ENCODE measurements at regions not wholly inside any gene's neighbourhood (a gene's known extent, or its start where the extent isn't known, plus 50 kb on each side); places are given as distances from the start of the nearest gene placed in this dataset.

DNA sequence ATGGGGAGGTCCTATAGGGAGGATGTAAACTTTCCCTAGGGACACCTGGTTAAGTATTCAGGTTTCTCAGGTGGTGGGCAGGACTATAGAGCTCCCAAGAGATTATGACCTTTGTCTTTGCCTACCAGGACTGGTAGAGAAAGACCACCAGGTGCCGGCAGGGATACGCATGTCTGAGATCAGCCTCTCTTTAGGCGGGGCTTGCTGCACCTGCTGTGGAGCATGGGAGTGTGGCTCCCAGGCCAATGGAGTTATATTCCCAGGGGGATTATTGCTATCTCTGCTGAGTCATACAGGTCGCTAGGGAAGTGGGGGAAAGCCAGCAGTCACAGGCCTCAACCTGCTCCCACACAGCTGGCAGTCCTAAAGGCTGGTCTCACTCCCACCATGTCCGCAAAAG is 280.5 kb upstream of the MMS22L start:
- intact Hi-C loops (cut with micrococcal nuclease): no loop called here
- Mint-ChIP-seq H3K27me3 (no peaks in the 10 kb centered on the region), H3K9me3 (no peaks in the 10 kb centered on the region), H3K27ac (no peak overlapping the region), H3K36me3 (ENCODE audit: low read depth) (no peaks in the 10 kb centered on the region), H3K4me3 (no peak overlapping the region), H3K4me1 (ENCODE audit: low read depth) (no peaks in the 10 kb centered on the region)

DNA sequence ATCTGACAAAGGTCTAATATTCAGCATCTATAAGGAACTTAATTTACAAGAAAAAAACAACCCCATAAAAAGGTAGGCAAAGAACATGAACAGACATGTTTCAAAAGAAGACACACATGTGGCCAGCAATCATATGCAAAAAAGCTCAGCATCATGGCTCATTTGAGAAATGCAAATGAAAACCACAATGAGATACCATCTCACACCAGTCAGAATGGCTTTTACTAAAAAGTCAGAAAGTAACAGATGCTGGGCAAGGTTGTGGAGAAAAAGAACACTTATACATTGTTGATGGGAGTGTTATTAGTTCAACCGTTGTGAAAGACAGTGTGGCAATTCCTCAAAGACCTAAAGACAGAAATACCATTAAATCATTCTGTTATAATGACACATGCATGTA is 289.9 kb upstream of the MMS22L start:
- no peaks in the 10 kb centered on the region for H3K9me3 Mint-ChIP-seq
- H3K27me3 Mint-ChIP-seq: no peaks in the 10 kb centered on the region
- H3K4me1 Mint-ChIP-seq (ENCODE audit: low read depth): no peaks in the 10 kb centered on the region
- H3K4me3 Mint-ChIP-seq: no peak overlapping the region
- no peaks in the 10 kb centered on the region for H3K36me3 Mint-ChIP-seq (ENCODE audit: low read depth)
- intact Hi-C loops (cut with micrococcal nuclease): no loop called here
- H3K27ac Mint-ChIP-seq: no peak overlapping the region

DNA sequence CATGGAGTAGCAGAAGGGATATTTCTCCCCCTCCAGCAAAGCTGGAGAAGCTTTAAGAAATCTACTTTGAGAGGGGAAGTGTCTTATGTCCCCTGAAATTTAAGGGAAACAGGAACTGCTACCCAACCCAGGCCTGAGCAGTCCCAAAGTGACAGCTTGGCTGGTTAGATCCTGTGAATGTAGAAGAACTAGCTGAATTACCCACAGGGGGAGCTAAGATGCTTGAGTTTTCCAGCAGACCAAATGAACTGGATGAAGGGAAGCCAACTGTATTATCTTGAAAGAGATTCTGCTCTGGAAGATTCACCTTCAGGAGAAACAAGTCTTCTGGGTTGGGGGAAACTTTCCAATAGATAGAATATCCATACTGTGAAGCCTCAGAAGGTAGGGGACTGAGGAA is 303.3 kb upstream of the MMS22L start:
- Mint-ChIP-seq H3K27me3 (no peaks in the 10 kb centered on the region), H3K9me3 (no peaks in the 10 kb centered on the region), H3K4me3 (no peak overlapping the region), H3K36me3 (ENCODE audit: low read depth) (no peaks in the 10 kb centered on the region), H3K27ac (no peak overlapping the region), H3K4me1 (ENCODE audit: low read depth) (no peaks in the 10 kb centered on the region)
- intact Hi-C loops (cut with micrococcal nuclease): no loop called here

DNA sequence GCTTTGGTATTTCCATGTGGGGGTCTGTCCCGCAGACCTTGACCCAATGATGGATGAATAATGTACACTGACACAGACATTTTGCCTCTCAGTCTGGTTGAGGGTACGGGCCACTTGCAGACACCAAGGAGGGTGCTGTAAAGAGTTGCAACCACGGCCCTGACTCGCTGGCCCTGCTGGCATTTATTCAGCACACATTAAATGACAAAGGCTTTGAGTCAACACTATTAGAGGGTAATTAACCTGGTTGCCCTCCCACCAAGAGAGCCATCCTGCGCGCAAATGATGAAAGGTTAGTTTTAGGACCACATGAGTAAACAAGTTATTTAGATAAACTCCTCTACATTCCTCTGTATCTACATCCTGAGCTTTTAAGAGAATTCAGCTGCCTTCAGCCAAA is 308.9 kb upstream of the MMS22L start:
- H3K27ac Mint-ChIP-seq: no peak overlapping the region

DNA sequence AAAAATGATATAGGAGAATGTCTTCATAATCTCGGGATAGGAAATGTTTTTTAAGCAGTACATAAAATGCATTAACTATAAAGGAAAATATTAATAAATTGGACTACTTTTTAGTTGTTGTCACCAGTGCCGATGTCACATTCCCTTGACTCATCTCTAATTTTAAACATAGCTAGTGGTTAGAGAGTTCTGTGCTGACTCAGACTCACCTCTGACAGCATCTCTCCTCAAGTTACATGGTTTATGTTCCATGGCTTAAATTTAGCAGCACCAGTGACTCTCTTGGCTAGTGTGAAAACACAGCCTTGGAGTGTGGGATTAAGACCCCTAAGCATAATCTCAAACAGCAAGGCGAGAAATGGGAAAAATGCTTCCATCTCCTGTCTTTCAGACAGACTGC is 311.8 kb upstream of the MMS22L start:
- Mint-ChIP-seq H3K27ac (no peak overlapping the region), H3K9me3 (no peaks in the 10 kb centered on the region), H3K4me1 (ENCODE audit: low read depth) (no peaks in the 10 kb centered on the region), H3K27me3 (no peaks in the 10 kb centered on the region), H3K4me3 (no peak overlapping the region), H3K36me3 (ENCODE audit: low read depth) (no peaks in the 10 kb centered on the region)
- intact Hi-C loops (cut with micrococcal nuclease): no loop called here

More for the DNA sequence above, 308.9 kb upstream of the MMS22L start:
- intact Hi-C loops (cut with micrococcal nuclease): no loop called here
- H3K27me3 Mint-ChIP-seq: no peaks in the 10 kb centered on the region
- no peaks in the 10 kb centered on the region for H3K4me1 Mint-ChIP-seq (ENCODE audit: low read depth)
- no peaks in the 10 kb centered on the region for H3K36me3 Mint-ChIP-seq (ENCODE audit: low read depth)
- H3K4me3 Mint-ChIP-seq: no peak overlapping the region
- no peaks in the 10 kb centered on the region for H3K9me3 Mint-ChIP-seq

DNA sequence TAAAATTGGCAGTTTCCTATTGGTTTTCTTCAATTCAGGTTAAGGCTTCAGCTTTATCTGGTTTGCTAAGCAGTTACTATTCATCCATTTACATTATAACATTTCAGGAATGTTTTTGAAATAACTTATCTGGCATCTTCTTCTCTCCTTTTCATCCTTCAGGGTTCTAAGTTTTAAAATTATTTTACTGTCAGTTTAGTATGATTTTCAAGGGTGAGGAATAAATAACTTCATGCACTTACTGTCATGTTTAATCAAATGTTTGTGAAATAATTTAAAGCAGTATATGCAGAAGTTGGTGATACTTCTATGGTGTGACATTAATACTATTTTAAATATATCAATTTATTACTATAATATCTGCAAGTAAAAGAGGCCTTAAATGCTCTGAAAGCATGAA is 338.1 kb upstream of the MMS22L start:
- H3K4me3 Mint-ChIP-seq: no peak overlapping the region

DNA sequence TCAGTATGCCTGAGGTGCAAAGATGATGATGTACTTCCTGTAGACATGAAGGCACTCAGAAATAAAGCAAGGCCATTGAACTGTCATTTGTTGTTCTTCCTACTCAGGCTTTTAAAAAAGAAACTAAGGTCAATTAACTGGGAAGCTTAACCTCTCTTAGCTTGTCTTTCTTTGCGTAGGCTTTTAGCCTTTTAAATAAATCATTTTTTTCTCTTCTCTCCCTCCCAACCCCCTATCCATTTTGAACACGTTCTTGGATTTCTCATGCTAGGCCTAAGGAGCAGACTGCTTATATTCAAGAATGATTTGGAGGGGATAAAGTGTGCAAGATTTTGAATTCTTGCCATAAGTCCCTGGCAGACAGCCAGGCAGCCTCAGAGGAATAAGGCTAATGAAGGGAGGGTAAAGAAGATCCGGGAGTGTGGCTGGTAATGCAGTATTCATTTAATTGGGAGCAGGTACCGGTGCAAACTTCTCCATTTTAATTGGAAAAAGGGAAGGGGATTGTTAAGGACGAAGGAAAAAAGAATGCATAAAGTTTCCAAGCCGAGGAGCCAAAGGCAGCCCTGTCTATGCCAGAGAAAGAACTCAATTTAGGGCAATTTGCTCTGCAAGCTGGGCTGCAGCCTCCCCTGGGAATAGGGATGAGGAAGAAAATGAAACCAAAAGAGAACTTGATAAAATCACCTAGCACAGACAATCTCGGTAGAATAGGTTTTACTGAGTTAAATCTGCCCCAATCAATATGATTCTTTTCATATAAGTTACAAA is 343.8 kb upstream of the MMS22L start:
- Mint-ChIP-seq H3K9me3 (no peaks in the 10 kb centered on the region), H3K4me1 (ENCODE audit: low read depth) (no peaks in the 10 kb centered on the region), H3K36me3 (ENCODE audit: low read depth) (no peaks in the 10 kb centered on the region)

More for the DNA sequence above, 338.1 kb upstream of the MMS22L start:
- Mint-ChIP-seq H3K36me3 (ENCODE audit: low read depth) (no peaks in the 10 kb centered on the region), H3K27ac (no peak overlapping the region), H3K9me3 (peaks cover 8% of the 10 kb centered on the region), H3K27me3 (no peaks in the 10 kb centered on the region), H3K4me1 (ENCODE audit: low read depth) (no peaks in the 10 kb centered on the region)
- intact Hi-C loops (cut with micrococcal nuclease): no loop called here

DNA sequence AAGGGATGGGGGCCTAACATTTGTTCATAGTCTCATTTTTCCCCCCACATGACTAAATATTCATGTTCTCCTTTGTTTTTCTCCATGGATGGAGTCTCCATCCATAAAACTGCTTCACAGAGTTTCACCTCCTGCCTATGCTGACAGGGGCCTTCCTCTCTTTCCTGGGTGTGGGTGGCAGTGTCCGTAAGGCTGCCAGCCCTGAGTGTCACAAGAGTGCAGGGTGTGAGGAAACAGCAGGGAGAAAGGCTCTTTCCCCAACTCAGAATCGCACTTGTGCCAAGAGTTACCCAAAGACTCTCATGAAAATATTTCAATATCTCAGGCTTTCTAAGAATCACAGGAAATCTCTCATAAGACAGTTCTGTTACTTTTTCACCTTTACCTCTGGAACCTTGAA is 346.2 kb upstream of the MMS22L start:
- Mint-ChIP-seq H3K4me1 (ENCODE audit: low read depth) (no peaks in the 10 kb centered on the region), H3K36me3 (ENCODE audit: low read depth) (no peaks in the 10 kb centered on the region), H3K27me3 (no peaks in the 10 kb centered on the region), H3K27ac (no peak overlapping the region), H3K4me3 (no peak overlapping the region), H3K9me3 (no peaks in the 10 kb centered on the region)
- intact Hi-C loops (cut with micrococcal nuclease): no loop called here

More for the DNA sequence above, 343.8 kb upstream of the MMS22L start:
- Mint-ChIP-seq H3K4me3 (no peak overlapping the region), H3K27ac (no peak overlapping the region), H3K27me3 (no peaks in the 10 kb centered on the region)
- intact Hi-C loops (cut with micrococcal nuclease): no loop called here

- Mint-ChIP-seq H3K27me3 (no peaks in the 10 kb centered on the region), H3K9me3 (no peaks in the 10 kb centered on the region), H3K27ac (no peak overlapping the region), H3K4me1 (ENCODE audit: low read depth) (no peaks in the 10 kb centered on the region), H3K4me3 (no peak overlapping the region), H3K36me3 (ENCODE audit: low read depth) (no peaks in the 10 kb centered on the region)
- intact Hi-C loops (cut with micrococcal nuclease): no loop called here
Observed at GRCh38 chr6:97630604-97631003, 347.6 kb upstream of the MMS22L start.

DNA sequence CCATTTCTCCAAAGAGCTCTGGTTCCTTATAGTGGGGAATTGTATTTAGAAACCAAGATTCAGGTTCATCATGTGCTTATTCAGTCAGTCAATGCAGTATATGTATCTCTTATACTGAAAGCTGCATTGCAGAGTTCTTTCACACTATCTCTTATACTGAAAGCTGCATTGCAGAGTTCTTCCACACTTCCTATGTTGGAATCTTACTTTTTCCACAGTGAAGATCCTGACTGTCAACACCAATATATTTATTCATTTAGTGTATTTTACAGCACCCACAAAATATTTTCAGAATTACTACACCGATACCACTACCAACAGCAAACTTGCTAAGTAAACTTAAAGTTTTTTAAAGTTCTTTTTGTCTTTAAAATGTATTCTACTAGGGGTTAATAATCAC is 349.3 kb upstream of the MMS22L start:
- Mint-ChIP-seq H3K4me3 (no peak overlapping the region), H3K27ac (no peak overlapping the region), H3K9me3 (peaks cover 9% of the 10 kb centered on the region), H3K36me3 (ENCODE audit: low read depth) (no peaks in the 10 kb centered on the region), H3K27me3 (no peaks in the 10 kb centered on the region), H3K4me1 (ENCODE audit: low read depth) (no peaks in the 10 kb centered on the region)
- intact Hi-C loops (cut with micrococcal nuclease): no loop called here

GRCh38 chr6:97639702-97640101 is 356.7 kb upstream of the MMS22L start:
- Mint-ChIP-seq H3K4me3 (no peak overlapping the region), H3K9me3 (peaks cover 36% of the 10 kb centered on the region), H3K27ac (no peak overlapping the region), H3K36me3 (ENCODE audit: low read depth) (no peaks in the 10 kb centered on the region), H3K4me1 (ENCODE audit: low read depth) (no peaks in the 10 kb centered on the region), H3K27me3 (no peaks in the 10 kb centered on the region)
- intact Hi-C loops (cut with micrococcal nuclease): no loop called here

DNA sequence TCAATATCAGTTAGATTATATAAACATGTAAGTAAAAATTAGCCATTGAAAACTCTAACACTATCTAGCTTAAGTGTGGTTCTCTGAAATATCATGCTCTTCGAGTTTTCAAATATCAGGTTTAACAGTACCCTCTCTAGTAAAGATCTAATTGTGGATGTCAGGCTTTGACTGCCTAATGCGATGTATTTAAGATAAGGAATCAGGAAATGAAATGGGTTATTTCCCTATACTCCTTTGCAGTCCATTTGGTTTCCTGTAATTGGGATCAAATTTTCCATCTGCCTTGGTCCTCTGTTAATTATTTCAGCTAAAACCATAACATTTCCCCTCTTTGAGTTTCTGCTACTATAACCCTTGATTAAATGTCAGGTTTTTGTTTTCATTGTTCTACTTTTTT is 361.3 kb upstream of the MMS22L start:
- Mint-ChIP-seq H3K4me3 (no peak overlapping the region), H3K36me3 (ENCODE audit: low read depth) (no peaks in the 10 kb centered on the region), H3K27ac (no peak overlapping the region), H3K4me1 (ENCODE audit: low read depth) (no peaks in the 10 kb centered on the region), H3K9me3 (peaks cover 24% of the 10 kb centered on the region), H3K27me3 (no peaks in the 10 kb centered on the region)
- intact Hi-C loops (cut with micrococcal nuclease): no loop called here

GRCh38 chr6:97645757-97646156 is 362.7 kb upstream of the MMS22L start:
- H3K27ac Mint-ChIP-seq: no peak overlapping the region
- no peak overlapping the region for H3K4me3 Mint-ChIP-seq
- H3K9me3 Mint-ChIP-seq: peaks cover 13% of the 10 kb centered on the region
- no peaks in the 10 kb centered on the region for H3K36me3 Mint-ChIP-seq (ENCODE audit: low read depth)
- no peaks in the 10 kb centered on the region for H3K4me1 Mint-ChIP-seq (ENCODE audit: low read depth)
- intact Hi-C loops (cut with micrococcal nuclease): no loop called here
- H3K27me3 Mint-ChIP-seq: no peaks in the 10 kb centered on the region

- no peaks in the 10 kb centered on the region for H3K27me3 Mint-ChIP-seq
- no peaks in the 10 kb centered on the region for H3K9me3 Mint-ChIP-seq
- intact Hi-C loops (cut with micrococcal nuclease): no loop called here
- H3K4me1 Mint-ChIP-seq (ENCODE audit: low read depth): no peaks in the 10 kb centered on the region
- no peak overlapping the region for H3K27ac Mint-ChIP-seq
- no peak overlapping the region for H3K4me3 Mint-ChIP-seq
- no peaks in the 10 kb centered on the region for H3K36me3 Mint-ChIP-seq (ENCODE audit: low read depth)
Observed at GRCh38 chr6:97653076-97653475, 370.1 kb upstream of the MMS22L start.

GRCh38 chr6:97653517-97653916 is 370.5 kb upstream of the MMS22L start:
- no peaks in the 10 kb centered on the region for H3K36me3 Mint-ChIP-seq (ENCODE audit: low read depth)
- no peaks in the 10 kb centered on the region for H3K27me3 Mint-ChIP-seq
- H3K4me1 Mint-ChIP-seq (ENCODE audit: low read depth): no peaks in the 10 kb centered on the region
- no peaks in the 10 kb centered on the region for H3K9me3 Mint-ChIP-seq
- H3K4me3 Mint-ChIP-seq: no peak overlapping the region
- H3K27ac Mint-ChIP-seq: no peak overlapping the region
- intact Hi-C loops (cut with micrococcal nuclease): no loop called here
